Upper lobe of left lung (tissue), 6 donors: ENCODE measurements at regions not wholly inside any gene's neighbourhood (a gene's known extent, or its start where the extent isn't known, plus 50 kb on each side); places are given as distances from the start of the nearest gene placed in this dataset.

Source experiments
- ATAC-seq, 2 donors: fragments of 200-7000 bp; cut with Tn5 transposase; one replicate each; pipeline ENCODE4 v1.9.1; 2022; ENCODE audit warnings: mild to moderate bottlenecking in 2 of 2, moderate library complexity in 2 of 2; ENCODE audit not compliant: low FRiP score in 2 of 2
- DNase-seq, 2 donors: peaks; one replicate each; pipeline ENCODE4 v3.0.0-alpha.2; 2019 to 2020
- H3K27ac ChIP-seq, 4 donors: fragments of 200-600 bp; sonication (generic); one replicate each; pipeline ENCODE4 v1.5.1; 2016 to 2019
- H3K27me3 ChIP-seq, 4 donors: fragments of 200-600 bp; sonication (generic); one replicate each; pipeline ENCODE4 v1.5.1; 2017 to 2019
- H3K36me3 ChIP-seq, 4 donors: fragments of 200-600 bp; sonication (generic); one replicate each; pipeline ENCODE4 v1.5.1; 2016 to 2019
- H3K4me1 ChIP-seq, 4 donors: fragments of 200-600 bp; sonication (generic); one replicate each; pipeline ENCODE4 v1.5.1; 2018 to 2019
- H3K4me3 ChIP-seq, 4 donors: fragments of 200-600 bp; sonication (generic); one replicate each; pipeline ENCODE4 v1.5.1; 2017 to 2019; ENCODE audit warnings: mild to moderate bottlenecking in 2 of 4, moderate library complexity in 1 of 4
- H3K9me3 ChIP-seq, 4 donors: fragments of 200-600 bp; sonication (generic); one replicate each; pipeline ENCODE4 v1.5.1; 2018 to 2019
- CTCF ChIP-seq, 6 experiments: fragments of 450-650 bp in 4 of 6; fragments of 200-600 bp in 2 of 6; sonication (generic) in 2 of 6; IDR thresholded peaks; one replicate each; pipeline ENCODE4 v1.5.1; 2016 to 2019; ENCODE audit warnings: antibody characterized with exemption in 6 of 6
- EP300 ChIP-seq, 4 donors: sonication (generic); formaldehyde crosslinking; IDR thresholded peaks; one replicate each; pipeline ENCODE4 v1.5.1; 2017; ENCODE audit warnings: antibody characterized with exemption in 4 of 4, control low read depth in 2 of 4
- POLR2A ChIP-seq, 4 donors: fragments of 450-650 bp; IDR thresholded peaks; one replicate each; pipeline ENCODE4 v1.5.1; 2016 to 2017; ENCODE audit warnings: antibody characterized with exemption in 4 of 4, mild to moderate bottlenecking in 2 of 4
- POLR2AphosphoS5 ChIP-seq, 2 donors: sonication (generic); formaldehyde crosslinking; IDR thresholded peaks; one replicate each; pipeline ENCODE4 v1.5.1; 2017; ENCODE audit warnings: antibody characterized with exemption in 2 of 2
- WGBS, 2 donors: methylation state at CpG; one replicate each; pipeline ENCODE4 v1.1.5; 2017 to 2018; 5-methylcytosine and 5-hydroxymethylcytosine counted together
- donor health status: DM: no; HTN: no; CAD: no; lungs with moderate emphysema.
- donor health status: DM: no; HTN: yes; CAD: no; lungs with severe emphysema.

- no peaks in the 10 kb centered on the region for H3K36me3 ChIP-seq
- no peaks in the 10 kb centered on the region for H3K4me1 ChIP-seq
- ATAC-seq, result no peak
- H3K4me3 ChIP-seq, result no peak overlapping the region
- no peak overlapping the region for H3K27ac ChIP-seq
- H3K9me3 ChIP-seq, result no peaks in the 10 kb centered on the region
- TF ChIP-seq POLR2AphosphoS5 (IDR thresholded peaks at IDR 0.05) (no peak), CTCF (IDR thresholded peaks at IDR 0.05) (no peak), EP300 (IDR thresholded peaks at IDR 0.05) (no peak), POLR2A (IDR thresholded peaks at IDR 0.05) (no peak)
- H3K27me3 ChIP-seq, result no peaks in the 10 kb centered on the region
- WGBS, 2 donors, result 82 to 83% methylated on average over 9 of the region's 9 CpGs
- DNase-seq, result no peak
These were observed 53.6 kb upstream of the ATP8B1 start for GRCh38 chr18:57856557-57857280.

DNA sequence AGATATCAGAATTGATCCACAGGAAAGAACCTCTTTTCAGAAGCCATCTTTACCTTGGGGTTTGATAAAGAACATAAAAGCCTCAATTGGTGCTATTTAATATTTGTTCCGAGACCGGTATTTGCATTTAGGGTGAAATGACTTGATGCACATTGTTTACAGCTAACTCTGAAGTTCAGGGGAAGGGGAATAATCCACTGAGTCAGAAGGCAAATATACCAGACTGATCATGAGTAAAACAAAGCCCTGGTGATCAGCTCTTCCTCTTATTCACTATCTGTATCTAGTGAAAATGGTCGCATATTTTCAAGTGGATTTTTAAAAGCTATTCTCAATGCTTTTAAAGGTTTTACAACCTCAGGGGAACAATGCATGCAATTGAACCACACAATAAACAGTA is 53.0 kb upstream of the ATP8B1 start:
- Histone ChIP-seq H3K27me3 (no peaks in the 10 kb centered on the region), H3K36me3 (no peaks in the 10 kb centered on the region), H3K4me1 (no peaks in the 10 kb centered on the region), H3K9me3 (no peaks in the 10 kb centered on the region), H3K4me3 (no peak overlapping the region), H3K27ac (no peak overlapping the region)
- DNase-seq (no peak), ATAC-seq (no peak)
- no peak for TF ChIP-seq EP300 (IDR thresholded peaks at IDR 0.05)
- TF ChIP-seq CTCF (IDR thresholded peaks at IDR 0.05), result no peak
- WGBS, 2 donors, result 89 to 91% methylated on average over 3 of the region's 3 CpGs

GRCh38 chr18:57855551-57855950 is 52.4 kb upstream of the ATP8B1 start:
- ATAC-seq, result no peak
- H3K4me1 ChIP-seq, result no peaks in the 10 kb centered on the region
- H3K9me3 ChIP-seq, result no peaks in the 10 kb centered on the region
- H3K4me3 ChIP-seq, result no peak overlapping the region
- no peaks in the 10 kb centered on the region for H3K27me3 ChIP-seq
- 88 to 90% methylated on average over 2 of the region's 2 CpGs for WGBS, 2 donors
- H3K27ac ChIP-seq, result no peak overlapping the region
- no peak for TF ChIP-seq CTCF (IDR thresholded peaks at IDR 0.05)
- no peak for TF ChIP-seq POLR2AphosphoS5 (IDR thresholded peaks at IDR 0.05)
- no peak for DNase-seq
- H3K36me3 ChIP-seq, result no peaks in the 10 kb centered on the region

DNA sequence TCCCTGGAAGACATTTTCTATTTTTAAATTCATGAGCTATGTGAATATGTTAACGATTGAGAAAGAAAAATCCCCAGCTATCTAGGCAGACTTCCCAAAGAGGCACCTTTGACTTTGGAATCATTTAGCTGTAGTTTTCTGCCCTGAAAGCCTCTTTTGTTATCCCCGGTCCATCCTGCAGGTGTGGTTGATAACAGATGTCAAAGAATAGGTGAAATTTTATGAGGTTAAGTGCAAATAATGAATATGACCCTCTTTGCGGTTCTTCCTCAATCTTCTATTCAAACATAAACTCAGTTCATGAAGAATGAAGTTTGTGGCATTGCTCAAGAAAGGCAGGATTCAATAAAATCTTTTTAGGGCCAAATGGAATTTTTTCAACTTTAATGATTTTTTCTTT is 51.6 kb upstream of the ATP8B1 start:
- no peak overlapping the region for H3K27ac ChIP-seq
- DNase-seq, result no peak
- no peaks in the 10 kb centered on the region for H3K36me3 ChIP-seq
- TF ChIP-seq POLR2A (IDR thresholded peaks at IDR 0.05) (no peak), EP300 (IDR thresholded peaks at IDR 0.05) (no peak), CTCF (IDR thresholded peaks at IDR 0.05) (no peak), POLR2AphosphoS5 (IDR thresholded peaks at IDR 0.05) (no peak)
- ATAC-seq, result no peak
- H3K4me1 ChIP-seq, result no peaks in the 10 kb centered on the region
- H3K9me3 ChIP-seq, result no peaks in the 10 kb centered on the region
- 80 to 84% methylated on average over 3 of the region's 3 CpGs for WGBS, 2 donors
- H3K27me3 ChIP-seq, result no peaks in the 10 kb centered on the region
- no peak overlapping the region for H3K4me3 ChIP-seq

GRCh38 chr18:57853864-57854263 is 50.7 kb upstream of the ATP8B1 start:
- DNase-seq (no peak), ATAC-seq (no peak)
- H3K27ac ChIP-seq, result no peak overlapping the region
- no peak for TF ChIP-seq POLR2A (IDR thresholded peaks at IDR 0.05)
- no peak for TF ChIP-seq EP300 (IDR thresholded peaks at IDR 0.05)
- no peak for TF ChIP-seq CTCF (IDR thresholded peaks at IDR 0.05)
- no peak for TF ChIP-seq POLR2AphosphoS5 (IDR thresholded peaks at IDR 0.05)
- no peaks in the 10 kb centered on the region for H3K36me3 ChIP-seq
- 92 to 96% methylated on average over 2 of the region's 2 CpGs for WGBS, 2 donors
- H3K4me1 ChIP-seq, result no peaks in the 10 kb centered on the region
- no peak overlapping the region for H3K4me3 ChIP-seq
- no peaks in the 10 kb centered on the region for H3K27me3 ChIP-seq
- no peaks in the 10 kb centered on the region for H3K9me3 ChIP-seq
